Mucosa of rectum (tissue), 2 donors: ENCODE measurements at regions not wholly inside any gene's neighbourhood (a gene's known extent, or its start where the extent isn't known, plus 50 kb on each side); places are given as distances from the start of the nearest gene placed in this dataset.
A peak's percentile ranks its signal among the peaks of the same experiment; 100 is the strongest.

Experiments
- H3K27ac ChIP-seq, 2 donors: one replicate each; pipeline ENCODE4 v1.7.0; 2013; ENCODE audit warnings: inconsistent platforms in 2 of 2, low read depth in 2 of 2, low read length in 2 of 2
- H3K27me3 ChIP-seq, 2 donors: one replicate each; pipeline ENCODE4 v1.7.0; 2013; ENCODE audit warnings: low read length in 2 of 2; ENCODE audit not compliant: control insufficient read depth in 2 of 2, insufficient read depth in 2 of 2
- H3K36me3 ChIP-seq, 2 donors: one replicate each; pipeline ENCODE4 v1.7.0; 2013; ENCODE audit warnings: low read length in 2 of 2; ENCODE audit not compliant: control insufficient read depth in 2 of 2, insufficient read depth in 2 of 2
- H3K4me1 ChIP-seq, 2 donors: one replicate each; pipeline ENCODE4 v1.7.0; 2013; ENCODE audit warnings: low read length in 2 of 2, mild to moderate bottlenecking in 1 of 2; ENCODE audit not compliant: control insufficient read depth in 2 of 2, insufficient read depth in 2 of 2
- H3K4me3 ChIP-seq, 2 donors: one replicate each; pipeline ENCODE4 v1.7.0; 2013; ENCODE audit warnings: low read length in 2 of 2
- H3K9ac ChIP-seq, 2 donors: one replicate each; pipeline ENCODE4 v1.7.0; 2013; ENCODE audit warnings: low read length in 2 of 2, low read depth in 1 of 2, mild to moderate bottlenecking in 1 of 2
- H3K9me3 ChIP-seq, 2 donors: one replicate each; pipeline ENCODE4 v1.7.0; 2013; ENCODE audit warnings: low read length in 2 of 2; ENCODE audit not compliant: control insufficient read depth in 2 of 2
- donor health status: healthy.
- donor health status: Normal muscosa, but diverticular disease.

GRCh38 chr9:108273988-108274387 lies 581.8 kb downstream of the ACTL7B start:
- no peak overlapping the region for H3K27ac ChIP-seq
- H3K9ac ChIP-seq, result no peak overlapping the region
- no peaks in the 10 kb centered on the region for H3K27me3 ChIP-seq
- H3K36me3 ChIP-seq, result no peaks in the 10 kb centered on the region
- H3K4me1 ChIP-seq, result peaks cover 15 to 20% of the 10 kb centered on the region in 2 donors
- H3K9me3 ChIP-seq, result no peaks in the 10 kb centered on the region
- H3K4me3 ChIP-seq, result no peak overlapping the region

GRCh38 chr9:108272349-108272899 lies 583.4 kb downstream of the ACTL7B start:
- peak overlapping the region; percentile 76 to 79 for H3K9ac ChIP-seq
- no peaks in the 10 kb centered on the region for H3K36me3 ChIP-seq
- peak overlapping the region; percentile 83 to 91 for H3K27ac ChIP-seq
- H3K9me3 ChIP-seq, result no peaks in the 10 kb centered on the region
- H3K4me1 ChIP-seq, result peaks cover 15 to 20% of the 10 kb centered on the region in 2 donors
- no peaks in the 10 kb centered on the region for H3K27me3 ChIP-seq
- peak overlapping the region; percentile 54 to 79 for H3K4me3 ChIP-seq

- H3K9me3 ChIP-seq, result no peaks in the 10 kb centered on the region
- H3K9ac ChIP-seq, result peak overlapping the region; percentile 76 to 79
- no peaks in the 10 kb centered on the region for H3K36me3 ChIP-seq
- peak overlapping the region; percentile 54 to 79 for H3K4me3 ChIP-seq
- H3K27me3 ChIP-seq, result no peaks in the 10 kb centered on the region
- peaks cover 15 to 20% of the 10 kb centered on the region in 2 donors for H3K4me1 ChIP-seq
- peak overlapping the region; percentile 83 to 91 for H3K27ac ChIP-seq
Observed at GRCh38 chr9:108271646-108272348, 584.0 kb downstream of the ACTL7B start.

GRCh38 chr9:108271236-108271635 lies 584.5 kb downstream of the ACTL7B start:
- Histone ChIP-seq H3K9me3 (no peaks in the 10 kb centered on the region), H3K27ac (peak overlapping the region; percentile 83 to 91), H3K36me3 (no peaks in the 10 kb centered on the region), H3K9ac (no peak overlapping the region), H3K27me3 (no peaks in the 10 kb centered on the region), H3K4me3 (no peak overlapping the region), H3K4me1 (peaks cover 15 to 20% of the 10 kb centered on the region in 2 donors)

GRCh38 chr9:108270561-108270960 lies 585.2 kb downstream of the ACTL7B start:
- Histone ChIP-seq H3K9ac (no peak overlapping the region), H3K9me3 (no peaks in the 10 kb centered on the region), H3K4me1 (peaks cover 15 to 20% of the 10 kb centered on the region in 2 donors), H3K4me3 (no peak overlapping the region), H3K27me3 (no peaks in the 10 kb centered on the region), H3K36me3 (no peaks in the 10 kb centered on the region), H3K27ac (peak overlapping the region in 1 of 2 donors; percentile 91)

- no peaks in the 10 kb centered on the region for H3K9me3 ChIP-seq
- H3K9ac ChIP-seq, result no peak overlapping the region
- H3K4me1 ChIP-seq, result peaks cover 15 to 20% of the 10 kb centered on the region in 2 donors
- H3K27me3 ChIP-seq, result no peaks in the 10 kb centered on the region
- H3K27ac ChIP-seq, result no peak overlapping the region
- no peaks in the 10 kb centered on the region for H3K36me3 ChIP-seq
- H3K4me3 ChIP-seq, result no peak overlapping the region
Observed at GRCh38 chr9:108270051-108270450, 585.7 kb downstream of the ACTL7B start.

GRCh38 chr9:108269371-108269770 lies 586.4 kb downstream of the ACTL7B start:
- no peaks in the 10 kb centered on the region for H3K27me3 ChIP-seq
- H3K9me3 ChIP-seq, result no peaks in the 10 kb centered on the region
- H3K4me3 ChIP-seq, result no peak overlapping the region
- peaks cover 15 to 20% of the 10 kb centered on the region in 2 donors for H3K4me1 ChIP-seq
- no peak overlapping the region for H3K9ac ChIP-seq
- H3K27ac ChIP-seq, result no peak overlapping the region
- H3K36me3 ChIP-seq, result no peaks in the 10 kb centered on the region

- no peaks in the 10 kb centered on the region for H3K27me3 ChIP-seq
- no peak overlapping the region for H3K9ac ChIP-seq
- H3K9me3 ChIP-seq, result no peaks in the 10 kb centered on the region
- no peaks in the 10 kb centered on the region for H3K36me3 ChIP-seq
- no peak overlapping the region for H3K27ac ChIP-seq
- no peak overlapping the region for H3K4me3 ChIP-seq
- no peaks in the 10 kb centered on the region for H3K4me1 ChIP-seq
Observed at GRCh38 chr9:108265065-108265464, 590.7 kb downstream of the ACTL7B start.

GRCh38 chr9:108264093-108264492 lies 591.7 kb downstream of the ACTL7B start:
- Histone ChIP-seq H3K4me1 (no peaks in the 10 kb centered on the region), H3K27me3 (no peaks in the 10 kb centered on the region), H3K36me3 (no peaks in the 10 kb centered on the region), H3K9ac (no peak overlapping the region), H3K4me3 (no peak overlapping the region), H3K9me3 (no peaks in the 10 kb centered on the region), H3K27ac (no peak overlapping the region)

- no peaks in the 10 kb centered on the region for H3K36me3 ChIP-seq
- H3K4me1 ChIP-seq, result no peaks in the 10 kb centered on the region
- H3K9ac ChIP-seq, result no peak overlapping the region
- H3K27me3 ChIP-seq, result no peaks in the 10 kb centered on the region
- no peak overlapping the region for H3K27ac ChIP-seq
- no peaks in the 10 kb centered on the region for H3K9me3 ChIP-seq
- H3K4me3 ChIP-seq, result no peak overlapping the region
Observed at GRCh38 chr9:108262836-108263235, 593.0 kb downstream of the ACTL7B start.
